GM12892 (cell line): ENCODE measurements at regions not wholly inside any gene's neighbourhood (a gene's known extent, or its start where the extent isn't known, plus 50 kb on each side); places are given as distances from the start of the nearest gene placed in this dataset.

Experiments used
- POLR2A ChIP-seq: IDR thresholded peaks from 2 replicates; pipeline ENCODE4 v1.6.1; 2011; ENCODE audit warnings: low read depth, low read length, control low read depth
- POLR2AphosphoS5 ChIP-seq: IDR thresholded peaks from 2 replicates; pipeline ENCODE4 v1.6.1; 2011; ENCODE audit warnings: low read depth, low read length, control low read depth

DNA sequence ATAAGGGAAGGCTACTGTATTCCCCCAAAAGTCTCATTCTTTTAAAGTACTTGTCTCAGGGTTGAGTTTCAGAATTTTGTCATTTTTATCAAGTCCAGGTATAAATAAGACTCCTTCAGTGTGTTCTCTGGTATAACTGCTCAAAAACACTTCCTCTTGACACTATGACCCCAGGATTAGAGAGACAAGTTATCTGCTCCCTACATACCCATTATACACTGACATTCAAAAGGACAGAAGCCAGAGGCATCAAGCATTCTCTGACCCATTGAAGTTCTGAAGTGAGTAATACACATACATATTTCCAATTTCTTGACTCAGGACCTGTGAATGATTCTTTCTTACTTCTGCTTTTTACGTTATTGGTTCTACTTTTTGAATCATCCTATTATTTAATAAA, 447.8 kb upstream of the CNTN5 start:
- TF ChIP-seq POLR2A (no peak), POLR2AphosphoS5 (no peak)
